K562 (cell line): ENCODE measurements at regions not wholly inside any gene's neighbourhood (a gene's known extent, or its start where the extent isn't known, plus 50 kb on each side); places are given as distances from the start of the nearest gene placed in this dataset.
A peak's percentile ranks its signal among the peaks of the same experiment; 100 is the strongest.

Source experiments
- CHCHD3 ChIP-seq: fragments of 250-450 bp; sonication (Bioruptor Pico); IDR thresholded peaks from 2 replicates; pipeline ENCODE4 v2.1.2; 2022; ENCODE audit warnings: mild to moderate bottlenecking
- EZH2 ChIP-seq: IDR thresholded peaks from 2 replicates; pipeline ENCODE4 v1.6.1; 2012; ENCODE audit warnings: low read depth, mild to moderate bottlenecking, inconsistent platforms, low read length, borderline replicate concordance
- GATAD2B ChIP-seq: fragments of 450-650 bp; IDR thresholded peaks from 2 replicates; pipeline ENCODE4 v1.6.1; 2017; ENCODE audit warnings: mild to moderate bottlenecking, borderline replicate concordance
- ILK ChIP-seq: fragments of 450-650 bp; IDR thresholded peaks from 2 replicates; pipeline ENCODE4 v1.6.1; 2016; ENCODE audit warnings: missing genetic modification characterization, low read depth, mild to moderate bottlenecking, missing compliant biosample characterization, moderate library complexity, borderline replicate concordance
- KLF6 ChIP-seq: fragments of 250-450 bp; sonication (Bioruptor Pico); IDR thresholded peaks from 2 replicates; pipeline ENCODE4 v1.4.0; 2020; ENCODE audit warnings: mild to moderate bottlenecking, moderate library complexity, borderline replicate concordance
- LARP7 ChIP-seq: fragments of 450-650 bp; IDR thresholded peaks from 2 replicates; pipeline ENCODE4 v1.6.1; 2016
- MTA1 ChIP-seq: fragments of 450-650 bp; IDR thresholded peaks from 2 replicates; pipeline ENCODE4 v1.6.1; 2017; ENCODE audit warnings: borderline replicate concordance
- NR1H2 ChIP-seq: sonication (generic); formaldehyde crosslinking; IDR thresholded peaks from 2 replicates; pipeline ENCODE4 v1.4.0; 2020; ENCODE audit warnings: mild to moderate bottlenecking, missing genetic modification reagents
- NR3C1 ChIP-seq: sonication (generic); formaldehyde crosslinking; IDR thresholded peaks from 2 replicates; pipeline ENCODE4 v1.8.1; 2022; ENCODE audit warnings: missing genetic modification reagents
- RBM34 ChIP-seq: fragments of 200-400 bp; formaldehyde crosslinking; IDR thresholded peaks from 2 replicates; pipeline ENCODE4 v1.6.1; 2018; ENCODE audit warnings: low read length, borderline replicate concordance; ENCODE audit not compliant: insufficient read depth
- SMAD2 ChIP-seq: fragments of 150-350 bp; IDR thresholded peaks from 2 replicates; pipeline ENCODE4 v1.6.1; 2014; ENCODE audit warnings: low read depth, mild to moderate bottlenecking, low read length
- TAF1 ChIP-seq: IDR thresholded peaks from 2 replicates; pipeline ENCODE4 v1.6.1; 2011; ENCODE audit warnings: mild to moderate bottlenecking, low read length, moderate library complexity; ENCODE audit not compliant: insufficient read depth, control insufficient read depth, severe bottlenecking; ENCODE audit errors: extremely low read depth
- TEAD1 ChIP-seq, 2 experiments: fragments of 450-650 bp in 1 of 2; sonication (generic) in 1 of 2; formaldehyde crosslinking; IDR thresholded peaks; 2 replicates each; pipeline versions ENCODE4 v1.4.0 to v1.8.0; 2020 to 2022; ENCODE audit warnings: mild to moderate bottlenecking in 2 of 2, missing genetic modification reagents in 1 of 2
- ZNF311 ChIP-seq: fragments of 250-450 bp; sonication (Bioruptor Pico); IDR thresholded peaks from 2 replicates; pipeline ENCODE4 v1.4.0; 2020; ENCODE audit warnings: mild to moderate bottlenecking, moderate library complexity
- ZNF644 ChIP-seq: fragments of 200-800 bp; sonication (Bioruptor generic); IDR thresholded peaks from 2 replicates; pipeline ENCODE4 v1.6.1; 2016; ENCODE audit warnings: low read depth, missing genetic modification characterization, missing compliant biosample characterization
- ZNF668 ChIP-seq: fragments of 250-450 bp; sonication (Bioruptor Pico); IDR thresholded peaks from 2 replicates; pipeline ENCODE4 v1.8.0; 2022; ENCODE audit warnings: mild to moderate bottlenecking, inconsistent platforms
- ZNF76 ChIP-seq: fragments of 250-450 bp; sonication (Bioruptor Pico); IDR thresholded peaks from 2 replicates; pipeline ENCODE4 v1.4.0; 2020; ENCODE audit warnings: mild to moderate bottlenecking, moderate library complexity, borderline replicate concordance
- TF ChIP-seq, protein P1 (sequence below), 2 experiments: fragments of 450-650 bp in 1 of 2; sonication (generic) in 1 of 2; formaldehyde crosslinking in 1 of 2; IDR thresholded peaks in 1 of 2; conservative IDR thresholded peaks in 1 of 2; 2 replicates each; pipeline versions ENCODE4 v1.6.1 to v1.8.1; 2016 to 2023; ENCODE audit warnings: mild to moderate bottlenecking in 2 of 2, moderate library complexity in 2 of 2, inconsistent platforms in 1 of 2, missing genetic modification reagents in 1 of 2
- TF ChIP-seq, protein P2 (sequence below): sonication (generic); formaldehyde crosslinking; IDR thresholded peaks from 2 replicates; pipeline ENCODE4 v1.8.0; 2023; ENCODE audit warnings: missing genetic modification reagents, mild to moderate bottlenecking, borderline replicate concordance
- TF ChIP-seq, protein P3 (sequence below): sonication (generic); formaldehyde crosslinking; IDR thresholded peaks from 2 replicates; pipeline ENCODE4 v1.8.0; 2023; ENCODE audit warnings: mild to moderate bottlenecking, missing genetic modification reagents

DNA sequence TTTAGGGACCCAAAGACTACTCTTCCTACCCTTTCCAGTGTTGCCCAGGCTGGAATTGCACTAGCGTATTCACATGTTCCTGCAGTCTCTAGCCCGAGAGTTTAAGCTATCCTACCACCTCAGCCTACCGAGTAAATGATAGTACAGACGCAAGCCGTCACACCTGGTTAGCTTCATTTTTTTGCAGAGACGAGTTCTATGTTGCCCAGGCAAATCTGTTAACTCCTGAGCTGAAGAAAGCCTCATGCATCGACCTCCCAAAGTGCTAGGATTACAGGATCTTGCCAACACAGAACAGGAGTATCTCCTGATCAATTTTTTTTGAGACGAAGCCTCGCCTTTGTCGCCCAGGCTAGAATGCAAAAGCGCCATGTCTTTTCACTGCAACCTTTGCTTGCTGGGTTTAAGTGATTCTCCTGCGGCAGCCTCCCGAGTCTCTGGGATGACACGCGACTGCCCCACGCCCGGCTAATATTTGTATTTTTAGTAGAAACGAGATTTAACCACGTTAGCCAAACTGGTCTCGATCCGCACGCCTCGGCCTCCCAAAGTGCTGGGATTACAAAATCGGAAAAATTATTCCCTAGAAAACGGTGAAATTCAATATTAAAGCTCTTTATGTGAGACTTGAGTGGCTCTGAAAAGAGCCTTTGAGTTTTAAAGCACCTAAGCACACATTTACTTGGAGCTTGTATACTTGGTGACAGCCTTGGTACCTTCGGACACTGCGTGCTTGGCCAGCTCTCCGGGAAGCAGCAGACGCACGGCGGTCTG is 128.5 kb downstream of the HFE start (continued):
- TF ChIP-seq ZNF311 (CRISPR knock-in tag) (0 out of 2 replicates have a peak, but pooled peaks have one; percentile 5), ZNF644 (no peak), EZH2 (no peak), KLF6 (CRISPR knock-in tag) (no peak), LARP7 (no peak), MTA1 (no peak), ZNF76 (CRISPR knock-in tag) (no peak), TAF1 (no peak), NR1H2 (CRISPR knock-in tag) (peak; percentile 86), GATAD2B (no peak), ILK (no peak), CHCHD3 (CRISPR knock-in tag) (peak; percentile 96; the same call in 1 of the 2 replicates), RBM34 (no peak), SMAD2 (no peak), NR3C1 (CRISPR knock-in tag) (no peak), ZNF668 (CRISPR knock-in tag) (0 out of 2 replicates have a peak, but pooled peaks have one; percentile 28), TEAD1 (CRISPR knock-in tag; IDR thresholded peaks at IDR 0.05) (peak in 1 of 2 experiments; percentile 62; a peak in 2 of 4 replicates)
- TF ChIP-seq, protein P1, sequence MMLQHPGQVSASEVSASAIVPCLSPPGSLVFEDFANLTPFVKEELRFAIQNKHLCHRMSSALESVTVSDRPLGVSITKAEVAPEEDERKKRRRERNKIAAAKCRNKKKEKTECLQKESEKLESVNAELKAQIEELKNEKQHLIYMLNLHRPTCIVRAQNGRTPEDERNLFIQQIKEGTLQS (IDR thresholded peaks at IDR 0.05), result no peak
- TF ChIP-seq, protein P1 (CRISPR knock-in tag; conservative IDR thresholded peaks at IDR 0.05), result 0 out of 2 replicates have a peak, but pooled peaks have one; percentile 25
- TF ChIP-seq, protein P2, sequence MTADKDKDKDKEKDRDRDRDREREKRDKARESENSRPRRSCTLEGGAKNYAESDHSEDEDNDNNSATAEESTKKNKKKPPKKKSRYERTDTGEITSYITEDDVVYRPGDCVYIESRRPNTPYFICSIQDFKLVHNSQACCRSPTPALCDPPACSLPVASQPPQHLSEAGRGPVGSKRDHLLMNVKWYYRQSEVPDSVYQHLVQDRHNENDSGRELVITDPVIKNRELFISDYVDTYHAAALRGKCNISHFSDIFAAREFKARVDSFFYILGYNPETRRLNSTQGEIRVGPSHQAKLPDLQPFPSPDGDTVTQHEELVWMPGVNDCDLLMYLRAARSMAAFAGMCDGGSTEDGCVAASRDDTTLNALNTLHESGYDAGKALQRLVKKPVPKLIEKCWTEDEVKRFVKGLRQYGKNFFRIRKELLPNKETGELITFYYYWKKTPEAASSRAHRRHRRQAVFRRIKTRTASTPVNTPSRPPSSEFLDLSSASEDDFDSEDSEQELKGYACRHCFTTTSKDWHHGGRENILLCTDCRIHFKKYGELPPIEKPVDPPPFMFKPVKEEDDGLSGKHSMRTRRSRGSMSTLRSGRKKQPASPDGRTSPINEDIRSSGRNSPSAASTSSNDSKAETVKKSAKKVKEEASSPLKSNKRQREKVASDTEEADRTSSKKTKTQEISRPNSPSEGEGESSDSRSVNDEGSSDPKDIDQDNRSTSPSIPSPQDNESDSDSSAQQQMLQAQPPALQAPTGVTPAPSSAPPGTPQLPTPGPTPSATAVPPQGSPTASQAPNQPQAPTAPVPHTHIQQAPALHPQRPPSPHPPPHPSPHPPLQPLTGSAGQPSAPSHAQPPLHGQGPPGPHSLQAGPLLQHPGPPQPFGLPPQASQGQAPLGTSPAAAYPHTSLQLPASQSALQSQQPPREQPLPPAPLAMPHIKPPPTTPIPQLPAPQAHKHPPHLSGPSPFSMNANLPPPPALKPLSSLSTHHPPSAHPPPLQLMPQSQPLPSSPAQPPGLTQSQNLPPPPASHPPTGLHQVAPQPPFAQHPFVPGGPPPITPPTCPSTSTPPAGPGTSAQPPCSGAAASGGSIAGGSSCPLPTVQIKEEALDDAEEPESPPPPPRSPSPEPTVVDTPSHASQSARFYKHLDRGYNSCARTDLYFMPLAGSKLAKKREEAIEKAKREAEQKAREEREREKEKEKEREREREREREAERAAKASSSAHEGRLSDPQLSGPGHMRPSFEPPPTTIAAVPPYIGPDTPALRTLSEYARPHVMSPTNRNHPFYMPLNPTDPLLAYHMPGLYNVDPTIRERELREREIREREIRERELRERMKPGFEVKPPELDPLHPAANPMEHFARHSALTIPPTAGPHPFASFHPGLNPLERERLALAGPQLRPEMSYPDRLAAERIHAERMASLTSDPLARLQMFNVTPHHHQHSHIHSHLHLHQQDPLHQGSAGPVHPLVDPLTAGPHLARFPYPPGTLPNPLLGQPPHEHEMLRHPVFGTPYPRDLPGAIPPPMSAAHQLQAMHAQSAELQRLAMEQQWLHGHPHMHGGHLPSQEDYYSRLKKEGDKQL (CRISPR knock-in tag), result peak; percentile 45
- TF ChIP-seq, protein P3, sequence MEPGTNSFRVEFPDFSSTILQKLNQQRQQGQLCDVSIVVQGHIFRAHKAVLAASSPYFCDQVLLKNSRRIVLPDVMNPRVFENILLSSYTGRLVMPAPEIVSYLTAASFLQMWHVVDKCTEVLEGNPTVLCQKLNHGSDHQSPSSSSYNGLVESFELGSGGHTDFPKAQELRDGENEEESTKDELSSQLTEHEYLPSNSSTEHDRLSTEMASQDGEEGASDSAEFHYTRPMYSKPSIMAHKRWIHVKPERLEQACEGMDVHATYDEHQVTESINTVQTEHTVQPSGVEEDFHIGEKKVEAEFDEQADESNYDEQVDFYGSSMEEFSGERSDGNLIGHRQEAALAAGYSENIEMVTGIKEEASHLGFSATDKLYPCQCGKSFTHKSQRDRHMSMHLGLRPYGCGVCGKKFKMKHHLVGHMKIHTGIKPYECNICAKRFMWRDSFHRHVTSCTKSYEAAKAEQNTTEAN (CRISPR knock-in tag), result peak; percentile 94; the same call in 1 of the 2 replicates
